ENCODE measurements at regions not wholly inside any gene's neighbourhood (a gene's known extent, or its start where the extent isn't known, plus 50 kb on each side); places are given as distances from the start of the nearest gene placed in this dataset.

- TF ChIP-seq CTCF (IDR thresholded peaks at IDR 0.05; ENCODE audit: low read depth, low read length), result no peak
- H3K4me3 ChIP-seq (ENCODE audit: low read depth, low read length), result no peak overlapping the region
Measured at GRCh38 chr13:31441800-31442510, 242.2 kb downstream of the B3GLCT start.

GRCh38 chr13:31442571-31442970 is 242.8 kb downstream of the B3GLCT start:
- no peak for TF ChIP-seq CTCF (IDR thresholded peaks at IDR 0.05; ENCODE audit: low read depth, low read length)
- H3K4me3 ChIP-seq (ENCODE audit: low read depth, low read length), result no peak overlapping the region

- no peak overlapping the region for H3K4me3 ChIP-seq (ENCODE audit: low read depth, low read length)
- no peak for TF ChIP-seq CTCF (IDR thresholded peaks at IDR 0.05; ENCODE audit: low read depth, low read length)
Measured at GRCh38 chr13:31444266-31444856, 244.6 kb downstream of the B3GLCT start.

GRCh38 chr13:31452525-31452924 is 252.8 kb downstream of the B3GLCT start:
- no peak overlapping the region for H3K4me3 ChIP-seq (ENCODE audit: low read depth, low read length)
- no peak for TF ChIP-seq CTCF (IDR thresholded peaks at IDR 0.05; ENCODE audit: low read depth, low read length)

GRCh38 chr13:31455581-31455980 is 255.8 kb downstream of the B3GLCT start:
- TF ChIP-seq CTCF (IDR thresholded peaks at IDR 0.05; ENCODE audit: low read depth, low read length), result no peak
- no peak overlapping the region for H3K4me3 ChIP-seq (ENCODE audit: low read depth, low read length)

- H3K4me3 ChIP-seq (ENCODE audit: low read depth, low read length), result no peak overlapping the region
- no peak for TF ChIP-seq CTCF (IDR thresholded peaks at IDR 0.05; ENCODE audit: low read depth, low read length)
Measured at GRCh38 chr13:31456056-31456455, 256.3 kb downstream of the B3GLCT start.

- no peak for TF ChIP-seq CTCF (IDR thresholded peaks at IDR 0.05; ENCODE audit: low read depth, low read length)
Measured at GRCh38 chr13:31460061-31460460, 260.3 kb downstream of the B3GLCT start.

More at GRCh38 chr13:31460061-31460460, 260.3 kb downstream of the B3GLCT start:
- no peak overlapping the region for H3K4me3 ChIP-seq (ENCODE audit: low read depth, low read length)
